ENCODE measurements at regions not wholly inside any gene's neighbourhood (a gene's known extent, or its start where the extent isn't known, plus 50 kb on each side); places are given as distances from the start of the nearest gene placed in this dataset.
"Not testable (repeated sequence)": the region's sequence is repeated elsewhere in the genome, so short reads cannot be mapped to it uniquely, and the experiment has no call there.

- TF ChIP-seq POLR2A (IDR thresholded peaks at IDR 0.05; ENCODE audit: extremely low read depth, insufficient read length) (no peak), MAX (IDR thresholded peaks at IDR 0.05; ENCODE audit: low read depth, low read length) (no peak), MYC (IDR thresholded peaks at IDR 0.05; ENCODE audit: low read depth, low read length) (no peak), CTCF (IDR thresholded peaks at IDR 0.05; ENCODE audit: low read depth, low read length) (no peak)
- DNase-seq (ENCODE audit: low read depth): no peak
- no peak overlapping the region for H3K4me3 ChIP-seq (ENCODE audit: low read depth, low read length)
Observed at GRCh38 chr11:33529461-33529860, 171.2 kb downstream of the C11orf91 start.

- not testable (repeated sequence) for DNase-seq (ENCODE audit: low read depth); H3K4me3 ChIP-seq (ENCODE audit: low read depth, low read length)
Observed at GRCh38 chr11:33527738-33528137, 172.9 kb downstream of the C11orf91 start.

GRCh38 chr11:33525789-33526188 lies 174.8 kb downstream of the C11orf91 start:
- TF ChIP-seq POLR2A (IDR thresholded peaks at IDR 0.05; ENCODE audit: extremely low read depth, insufficient read length): no peak
- TF ChIP-seq MAX (IDR thresholded peaks at IDR 0.05; ENCODE audit: low read depth, low read length): no peak
- no peak for TF ChIP-seq CTCF (IDR thresholded peaks at IDR 0.05; ENCODE audit: low read depth, low read length)
- TF ChIP-seq MYC (IDR thresholded peaks at IDR 0.05; ENCODE audit: low read depth, low read length): no peak
- no peak overlapping the region for H3K4me3 ChIP-seq (ENCODE audit: low read depth, low read length)
- no peak for DNase-seq (ENCODE audit: low read depth)

- H3K4me3 ChIP-seq (ENCODE audit: low read depth, low read length): no peak overlapping the region
- no peak for DNase-seq (ENCODE audit: low read depth)
- TF ChIP-seq POLR2A (IDR thresholded peaks at IDR 0.05; ENCODE audit: extremely low read depth, insufficient read length): no peak
- no peak for TF ChIP-seq CTCF (IDR thresholded peaks at IDR 0.05; ENCODE audit: low read depth, low read length)
- TF ChIP-seq MAX (IDR thresholded peaks at IDR 0.05; ENCODE audit: low read depth, low read length): no peak
- no peak for TF ChIP-seq MYC (IDR thresholded peaks at IDR 0.05; ENCODE audit: low read depth, low read length)
Observed at GRCh38 chr11:33521384-33521783, 179.2 kb downstream of the C11orf91 start.

- H3K4me3 ChIP-seq (ENCODE audit: low read depth, low read length): no peak overlapping the region
- DNase-seq (ENCODE audit: low read depth): peak; percentile 36
- TF ChIP-seq MYC (IDR thresholded peaks at IDR 0.05; ENCODE audit: low read depth, low read length) (no peak), MAX (IDR thresholded peaks at IDR 0.05; ENCODE audit: low read depth, low read length) (no peak), POLR2A (IDR thresholded peaks at IDR 0.05; ENCODE audit: extremely low read depth, insufficient read length) (no peak), CTCF (IDR thresholded peaks at IDR 0.05; ENCODE audit: low read depth, low read length) (no peak)
Observed at GRCh38 chr11:33520112-33520511, 180.5 kb downstream of the C11orf91 start.

GRCh38 chr11:33515347-33515746 lies 185.3 kb downstream of the C11orf91 start:
- no peak for TF ChIP-seq CTCF (IDR thresholded peaks at IDR 0.05; ENCODE audit: low read depth, low read length)
- TF ChIP-seq POLR2A (IDR thresholded peaks at IDR 0.05; ENCODE audit: extremely low read depth, insufficient read length): no peak
- TF ChIP-seq MYC (IDR thresholded peaks at IDR 0.05; ENCODE audit: low read depth, low read length): no peak
- no peak for TF ChIP-seq MAX (IDR thresholded peaks at IDR 0.05; ENCODE audit: low read depth, low read length)
- no peak for DNase-seq (ENCODE audit: low read depth)
- no peak overlapping the region for H3K4me3 ChIP-seq (ENCODE audit: low read depth, low read length)

Measured in NB4 (cell line).